Stimulated activated naive CD4-positive, alpha-beta T cell (primary cell): ENCODE measurements at regions not wholly inside any gene's neighbourhood (a gene's known extent, or its start where the extent isn't known, plus 50 kb on each side); places are given as distances from the start of the nearest gene placed in this dataset.

Experiments
- DNase-seq, 6 experiments: peaks; one replicate each; lab custom pipeline; 2025; lab: John Stamatoyannopoulos, UW

DNA sequence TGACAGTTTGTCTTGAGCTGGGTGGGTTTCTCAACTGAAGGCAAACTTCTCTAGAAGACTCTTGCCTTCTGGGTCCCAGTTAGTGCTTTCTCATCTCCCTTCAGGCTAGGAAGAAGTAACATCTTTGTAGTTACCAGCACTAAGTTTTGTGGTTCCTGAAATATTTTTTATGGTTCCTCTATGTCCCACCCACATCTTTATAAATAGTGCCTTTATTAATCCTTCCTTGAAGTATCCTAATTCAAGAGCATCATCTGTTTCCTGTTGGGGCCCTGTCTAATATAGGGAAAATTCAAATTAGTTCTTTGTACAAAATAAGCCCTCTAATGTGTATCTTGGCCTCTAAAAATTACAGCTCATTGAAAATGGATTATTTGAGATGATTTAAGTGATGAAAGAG is 147.4 kb upstream of the MAOA start:
- DNase-seq, result no peak

DNA sequence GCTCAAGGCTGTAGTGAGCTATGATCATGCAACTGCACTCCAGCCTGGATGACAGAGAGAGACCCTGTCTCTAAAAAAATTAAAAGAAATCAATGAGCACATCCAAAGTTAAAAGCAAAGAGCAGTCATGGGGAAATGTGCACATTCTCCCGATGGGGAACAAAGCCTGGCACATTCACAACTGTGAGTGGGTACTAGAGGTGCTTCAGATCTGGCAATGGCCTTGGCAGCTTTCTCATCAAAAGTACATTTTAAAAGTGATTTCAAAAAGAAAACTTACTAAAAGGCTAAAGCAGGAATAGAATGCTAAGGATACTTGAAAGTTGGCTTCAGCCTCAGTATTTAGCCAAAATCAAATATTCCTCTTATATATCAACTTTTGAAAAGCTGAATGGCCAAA is 145.9 kb upstream of the MAOA start:
- no peak for DNase-seq

DNA sequence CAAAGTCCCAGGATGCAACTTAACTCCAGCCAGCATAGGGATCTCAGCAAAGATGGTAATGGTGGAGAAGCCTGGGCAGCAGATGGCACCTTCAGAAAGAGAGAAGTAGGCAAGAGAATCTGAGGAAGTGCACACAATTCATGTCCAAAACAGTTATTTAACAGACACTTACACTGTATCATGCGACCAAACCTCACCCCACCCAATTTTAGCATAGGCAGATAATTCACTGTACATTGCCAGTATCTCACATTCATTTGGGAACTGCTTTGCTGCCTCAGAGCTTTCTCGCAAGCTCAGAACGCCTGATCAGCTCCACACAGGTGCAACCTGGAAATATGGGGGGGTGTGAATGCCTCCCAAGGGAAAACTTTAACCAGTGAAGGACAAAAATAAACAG is 143.0 kb upstream of the MAOA start:
- no peak for DNase-seq

DNA sequence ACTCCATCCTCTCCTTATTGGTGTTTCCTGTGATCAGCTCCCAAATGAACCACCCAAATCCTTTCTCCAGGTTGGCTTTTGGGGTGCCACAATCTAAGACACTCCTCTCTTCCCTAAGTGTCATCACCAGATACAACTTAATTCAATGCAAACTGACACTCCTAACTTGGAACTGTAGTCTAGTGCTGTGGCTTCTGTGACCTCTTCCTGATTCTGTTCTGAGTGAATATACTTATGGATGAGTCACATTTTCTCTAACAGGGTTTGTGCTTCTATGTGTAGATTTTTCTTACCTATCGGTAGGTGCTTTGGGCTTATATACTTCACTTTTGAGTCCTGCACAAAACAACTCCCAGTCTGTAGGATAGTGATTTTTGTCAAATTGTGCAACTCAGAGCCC is 141.3 kb upstream of the MAOA start:
- no peak for DNase-seq

DNA sequence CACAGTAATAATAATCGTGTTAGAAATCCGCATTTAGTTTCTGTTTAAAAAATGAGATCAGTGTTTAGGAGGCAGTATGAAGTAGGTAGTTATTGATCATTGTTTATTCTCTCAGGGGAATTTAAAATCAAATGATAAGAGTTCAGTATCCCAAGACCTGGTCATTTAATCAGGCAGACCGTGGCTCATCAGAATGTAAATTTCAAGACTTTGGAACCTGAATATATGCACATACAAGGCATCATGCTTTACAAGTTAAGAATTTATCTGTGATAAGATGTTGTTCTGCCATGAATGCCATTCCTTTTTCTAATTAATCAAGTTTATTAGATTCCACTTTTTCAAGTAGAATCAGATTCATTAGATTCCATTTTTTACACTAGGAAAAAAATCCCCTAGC is 133.5 kb upstream of the MAOA start:
- DNase-seq, result no peak

DNA sequence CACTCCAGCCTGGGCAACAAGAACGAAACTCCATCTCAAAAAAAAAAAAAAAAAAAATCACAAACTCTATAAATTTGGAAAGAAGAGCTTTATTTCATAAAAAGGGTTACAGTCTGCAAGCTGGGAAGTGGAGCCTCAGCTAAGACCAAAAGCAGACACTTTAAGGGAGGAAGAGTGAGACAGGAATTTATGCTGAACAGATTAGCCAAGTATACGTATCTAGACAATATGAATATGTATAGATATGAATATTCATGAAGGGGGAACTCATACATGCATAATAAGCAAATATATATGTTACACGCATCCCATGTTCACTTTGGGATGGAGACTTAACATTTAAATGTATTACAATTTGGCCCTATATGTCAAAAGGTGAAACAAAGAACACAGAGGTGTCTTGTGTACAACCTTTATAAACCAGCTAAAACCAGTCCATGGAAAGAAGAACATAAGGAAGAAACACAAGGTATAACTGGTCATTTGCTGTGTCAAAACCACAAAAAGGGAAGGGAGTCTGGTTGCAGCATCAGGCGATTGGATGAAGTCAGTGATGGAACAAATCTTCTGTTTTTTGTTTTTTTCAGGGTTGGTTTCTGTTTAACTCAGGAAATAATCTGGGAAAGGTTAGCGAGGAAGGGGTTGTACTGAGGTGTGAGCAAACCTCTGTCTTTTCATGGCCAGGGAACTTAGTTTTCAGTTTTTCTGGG is 130.0 kb upstream of the MAOA start:
- DNase-seq, result no peak

DNA sequence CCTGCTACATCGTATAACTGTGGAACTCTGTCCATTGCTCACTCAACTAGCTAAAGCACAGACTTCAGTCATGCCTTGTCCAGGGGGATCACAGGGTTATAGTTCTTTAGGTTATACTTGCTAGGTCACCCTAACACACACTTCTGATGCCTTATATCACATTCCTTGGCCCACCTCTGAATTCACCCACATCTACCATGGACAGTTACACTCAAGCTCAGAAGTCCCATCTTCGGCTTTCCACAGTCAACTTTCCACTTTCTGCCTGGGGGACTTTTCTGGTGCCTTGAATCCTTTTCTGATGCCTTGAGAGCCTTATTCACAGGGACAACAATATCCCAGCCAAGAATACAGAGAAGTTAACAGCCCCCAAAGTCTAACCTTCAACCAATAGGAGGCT is 129.2 kb upstream of the MAOA start:
- DNase-seq, result no peak

DNA sequence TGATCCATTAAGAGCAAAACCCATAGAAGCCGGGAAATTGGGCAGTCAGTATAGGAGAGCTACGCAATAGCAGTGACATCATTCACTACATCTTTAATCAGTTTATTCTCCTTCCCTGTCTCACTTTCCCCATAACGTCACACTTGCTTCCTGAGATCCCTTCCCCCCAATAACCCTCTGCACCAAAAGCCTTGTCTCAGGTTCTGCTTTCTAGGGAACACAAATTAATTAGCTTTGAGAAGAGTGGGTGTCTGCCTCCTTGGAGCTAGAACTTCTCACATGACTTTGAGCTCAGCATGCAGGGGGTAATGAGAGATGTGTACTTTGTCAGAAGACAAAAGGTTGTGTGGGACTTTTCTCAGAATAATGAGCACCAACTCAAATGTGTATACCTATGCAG is 128.3 kb upstream of the MAOA start:
- no peak for DNase-seq

DNA sequence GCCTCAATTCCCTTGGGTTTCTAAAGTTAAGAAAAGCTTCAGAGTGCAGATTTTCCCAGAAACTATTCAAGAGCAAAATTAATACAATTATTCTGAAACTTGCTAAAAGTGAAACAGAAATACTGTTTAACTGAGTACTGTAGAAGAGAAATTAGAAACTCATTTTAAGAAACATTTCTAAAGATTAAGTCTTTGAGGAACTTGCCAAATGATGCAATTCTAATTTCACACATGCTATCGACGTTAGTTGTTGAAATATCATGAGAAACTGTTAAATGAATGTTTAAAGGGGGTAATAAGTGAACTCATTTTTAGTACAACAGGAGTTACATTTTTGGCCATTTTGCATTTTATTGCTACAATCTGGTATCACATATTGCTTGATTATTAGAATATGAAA is 125.3 kb upstream of the MAOA start:
- no peak for DNase-seq

DNA sequence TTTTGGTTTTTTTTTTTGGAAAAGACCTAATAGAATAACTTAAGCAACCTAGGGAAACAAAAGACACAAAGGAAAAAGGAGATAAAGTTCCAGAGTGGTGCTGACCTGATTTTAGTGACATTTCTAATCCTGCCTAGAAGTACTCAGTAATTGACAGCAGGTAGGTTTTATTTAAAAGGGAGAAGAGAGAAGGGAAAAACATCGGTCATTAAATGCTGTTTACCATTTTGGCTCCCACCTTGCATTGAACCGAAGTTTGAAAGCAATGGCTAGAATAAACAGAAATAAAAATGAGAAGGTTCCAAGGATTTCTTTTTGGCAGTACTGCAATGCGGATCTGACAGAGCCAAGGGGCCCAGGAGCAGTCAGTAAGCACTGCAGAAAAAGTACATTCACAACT is 115.8 kb upstream of the MAOA start:
- no peak for DNase-seq

DNA sequence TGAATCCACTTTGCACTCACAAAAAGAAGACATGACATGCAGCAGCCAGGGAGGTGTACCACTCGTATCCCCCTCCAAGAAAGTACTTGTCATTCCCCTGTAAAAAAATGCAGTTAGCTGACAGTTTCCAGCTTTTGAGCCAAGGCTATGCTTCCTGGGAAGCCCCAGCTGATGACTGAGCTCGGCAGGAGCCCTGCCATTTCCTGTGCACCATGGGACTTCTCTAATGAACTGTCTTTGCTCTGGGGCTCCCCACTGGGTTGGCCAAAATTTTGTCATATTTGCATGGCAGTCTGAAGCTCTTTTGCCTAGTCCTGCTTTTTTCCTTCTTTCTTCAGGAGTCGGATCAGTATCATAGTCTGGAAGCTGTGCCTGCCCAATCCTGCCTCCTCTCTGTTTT is 104.5 kb upstream of the MAOA start:
- DNase-seq, result no peak

DNA sequence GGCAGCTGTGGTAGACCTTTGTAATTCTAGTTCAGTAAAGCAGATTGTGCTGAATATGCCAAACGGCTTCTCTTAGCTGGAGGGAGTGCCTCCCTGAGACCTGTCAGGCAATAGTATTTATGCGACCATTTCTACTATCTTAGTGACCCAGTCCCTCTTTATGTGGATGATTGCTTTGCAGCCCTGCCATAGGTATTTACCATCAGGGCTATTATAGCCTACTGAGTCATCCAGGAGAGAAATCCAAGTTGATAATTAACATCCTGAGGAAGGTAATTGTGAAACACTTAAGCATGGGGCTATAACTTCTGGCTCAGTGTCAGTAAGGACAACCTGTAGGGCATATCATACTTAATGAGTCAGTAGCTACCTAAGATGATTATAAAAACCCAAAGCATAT is 103.9 kb upstream of the MAOA start:
- no peak for DNase-seq

DNA sequence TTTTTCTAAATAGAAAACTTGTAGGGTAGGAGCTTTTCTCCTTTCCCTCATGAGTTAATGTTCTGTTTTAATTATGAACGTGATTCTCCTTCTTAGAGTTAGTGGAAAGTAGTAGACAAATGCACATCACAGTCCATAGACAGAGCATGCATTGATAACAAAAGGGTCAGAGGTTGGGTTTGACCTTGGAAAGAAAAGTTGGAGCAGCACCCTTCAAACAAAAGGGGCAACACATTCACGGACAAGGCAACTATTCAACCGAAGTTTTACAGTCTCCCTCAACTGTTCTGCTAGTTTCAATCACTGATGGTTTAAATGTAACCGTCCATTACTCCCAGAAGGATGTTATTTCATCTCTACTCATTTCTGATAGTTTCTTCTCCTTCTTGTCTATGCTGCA is 103.4 kb upstream of the MAOA start:
- no peak for DNase-seq

DNA sequence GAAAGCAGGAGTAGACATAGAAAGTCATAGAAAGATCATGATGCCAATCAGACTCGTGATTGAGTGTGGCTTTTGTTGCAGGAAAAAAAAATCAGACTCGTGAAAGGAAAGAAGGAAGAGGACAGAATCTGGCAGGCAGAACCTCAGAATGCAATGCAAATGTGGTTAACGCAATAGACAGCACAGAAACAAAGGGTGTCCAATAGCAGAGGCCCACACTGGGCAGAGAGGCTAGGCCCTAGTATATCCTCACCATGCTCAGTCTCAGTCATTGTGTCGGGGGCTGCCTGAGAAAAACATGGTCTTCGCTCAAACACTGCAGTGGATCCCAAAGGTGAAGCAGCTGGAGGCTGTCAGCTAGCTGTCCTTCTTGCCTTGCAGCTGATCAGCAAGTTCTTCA is 102.8 kb upstream of the MAOA start:
- no peak for DNase-seq

DNA sequence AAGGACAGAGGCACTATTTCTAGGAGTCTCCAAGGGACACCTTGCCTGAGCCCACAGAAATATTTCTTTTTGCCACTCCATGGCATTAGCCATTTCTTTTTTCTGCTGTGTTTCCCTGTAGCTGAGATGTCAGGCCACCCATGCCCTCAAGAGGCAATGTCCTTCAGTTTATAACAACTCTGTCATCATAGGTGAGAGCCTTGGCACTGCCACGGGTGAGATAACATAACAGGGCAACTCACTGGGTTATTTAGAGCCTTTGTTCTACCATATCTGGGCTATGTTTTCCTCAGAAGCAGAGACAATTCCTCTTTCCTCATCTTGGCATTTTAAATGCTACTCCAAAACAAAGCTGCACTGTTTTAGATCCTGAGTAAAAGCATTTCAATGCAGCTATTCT is 99.9 kb upstream of the MAOA start:
- no peak for DNase-seq

DNA sequence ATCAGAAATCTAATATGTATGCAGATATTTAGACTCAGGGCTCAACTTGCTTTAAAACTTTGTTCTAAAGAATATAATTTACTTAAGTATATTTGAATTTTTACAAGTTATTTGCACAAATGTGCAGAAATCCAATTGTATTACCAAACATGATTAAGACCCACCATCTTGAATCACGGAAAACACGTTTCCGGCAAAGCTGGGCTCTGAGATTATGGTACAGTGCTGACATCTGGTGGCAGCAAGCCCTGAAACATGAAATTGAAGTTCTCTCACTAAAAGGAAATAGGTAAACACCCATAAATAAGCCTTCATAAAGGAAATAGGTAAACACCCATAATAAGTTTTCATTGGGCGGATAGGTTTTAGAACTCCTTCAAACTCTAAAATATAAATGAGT is 98.3 kb upstream of the MAOA start:
- peak; percentile 10 to 63 (median 30) for DNase-seq

DNA sequence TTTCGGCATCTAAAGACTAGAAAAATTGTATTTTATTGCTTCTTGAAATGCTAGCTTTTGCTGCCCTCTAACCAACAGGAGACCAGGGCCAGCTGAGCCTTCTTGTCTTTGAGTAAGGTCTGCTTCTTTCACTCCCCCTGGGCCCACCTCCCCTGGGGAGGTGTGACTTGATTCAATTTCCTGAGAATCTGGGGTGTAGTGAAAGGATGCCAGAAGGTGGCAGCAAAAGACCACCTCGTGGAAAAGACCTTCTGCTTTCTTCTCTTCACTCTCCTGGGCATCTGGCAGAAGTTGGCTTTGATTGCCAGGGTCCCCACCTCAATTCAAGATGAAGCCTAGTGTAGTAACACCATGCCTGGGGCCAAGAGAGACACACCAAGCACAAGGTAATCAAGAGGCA is 96.5 kb upstream of the MAOA start:
- peak in 2 of 6 experiments; percentile 5 to 13 for DNase-seq

DNA sequence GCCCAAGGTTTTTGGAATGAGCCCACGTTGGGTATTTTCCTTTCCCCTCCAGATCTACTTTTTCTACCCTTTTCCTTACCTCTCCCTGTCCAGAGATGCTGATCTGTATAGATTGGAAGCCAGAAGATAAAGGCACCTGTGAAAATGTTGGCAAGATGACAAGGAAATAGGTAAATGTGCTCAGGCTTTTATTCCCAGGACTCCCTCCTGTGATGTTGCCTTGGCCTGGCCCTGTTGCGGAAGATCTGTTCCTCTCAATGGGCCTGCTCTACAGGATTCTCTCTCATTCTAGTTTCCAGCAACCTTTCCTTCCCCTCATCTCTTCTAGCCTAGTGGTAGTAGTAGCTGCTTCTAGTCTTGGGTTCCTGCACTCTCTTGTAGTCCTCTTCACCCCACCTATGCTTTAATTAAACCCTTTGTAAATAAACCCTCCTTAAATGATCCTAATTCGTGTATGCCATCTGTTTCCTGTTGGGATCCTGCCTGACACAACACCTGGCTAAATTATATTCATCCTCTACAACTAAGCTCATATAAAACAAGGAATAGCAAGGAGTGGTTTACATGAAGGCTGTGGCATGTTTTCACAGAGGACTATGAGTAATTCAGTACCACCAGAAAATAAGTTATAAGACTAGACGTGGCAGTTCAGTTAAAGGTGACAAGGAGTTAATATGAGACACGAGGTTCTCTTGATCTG is 95.7 kb upstream of the MAOA start:
- DNase-seq, result no peak

DNA sequence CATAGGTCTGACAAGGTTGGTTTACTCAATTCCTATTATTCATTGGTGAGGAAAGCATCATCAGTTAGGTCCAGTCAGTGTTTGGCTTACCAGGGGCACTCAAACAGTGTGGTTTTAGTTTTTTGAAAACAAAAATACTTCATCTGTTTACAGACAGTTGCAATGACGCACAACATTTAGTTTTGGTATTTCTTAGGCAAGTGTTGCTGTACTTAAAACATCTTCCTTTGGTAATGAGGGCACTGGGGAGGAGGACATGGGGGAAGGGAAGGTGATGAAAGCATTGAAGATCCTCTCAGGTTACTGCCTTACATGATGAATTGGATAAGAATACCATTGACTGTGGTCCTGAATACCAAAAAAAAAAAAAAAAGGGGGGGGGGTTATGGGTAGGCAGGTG is 93.7 kb upstream of the MAOA start:
- no peak for DNase-seq

DNA sequence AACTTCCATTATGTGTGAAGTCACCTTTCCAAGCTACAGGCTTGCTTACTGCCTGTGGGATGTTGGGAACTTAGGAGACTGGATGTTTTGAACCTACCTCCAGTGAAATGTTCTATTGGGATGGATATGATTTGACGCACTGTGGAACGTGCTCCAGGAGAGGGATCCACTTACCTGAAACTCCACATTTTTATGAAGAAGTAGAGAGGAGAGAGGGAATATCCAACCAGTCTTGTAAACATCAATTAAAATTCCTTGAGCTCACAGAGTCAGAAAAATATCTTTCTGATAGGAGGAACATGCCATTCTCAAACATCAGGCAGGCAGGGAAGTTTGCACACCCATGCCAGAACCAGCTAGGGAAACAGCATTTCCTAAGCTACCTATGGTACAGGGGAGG is 91.1 kb upstream of the MAOA start:
- DNase-seq, result no peak

DNA sequence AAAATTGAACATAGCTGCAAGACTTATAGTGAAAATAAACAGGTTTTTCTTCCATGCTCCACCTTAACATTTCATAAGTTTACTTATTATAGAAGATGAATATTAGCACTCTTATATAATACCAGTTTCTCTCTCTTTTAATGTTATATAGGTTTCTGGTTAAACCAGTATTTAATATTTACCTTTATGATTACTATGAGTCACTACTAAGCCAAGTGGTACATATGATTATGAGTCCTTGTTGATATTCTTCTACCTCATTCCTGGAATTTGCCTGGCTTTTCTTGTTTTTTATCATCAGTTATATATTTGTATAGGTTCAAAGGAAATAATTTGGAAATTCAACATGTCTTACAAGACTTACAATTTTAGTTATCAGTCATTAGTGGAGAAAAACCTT is 89.9 kb upstream of the MAOA start:
- no peak for DNase-seq

DNA sequence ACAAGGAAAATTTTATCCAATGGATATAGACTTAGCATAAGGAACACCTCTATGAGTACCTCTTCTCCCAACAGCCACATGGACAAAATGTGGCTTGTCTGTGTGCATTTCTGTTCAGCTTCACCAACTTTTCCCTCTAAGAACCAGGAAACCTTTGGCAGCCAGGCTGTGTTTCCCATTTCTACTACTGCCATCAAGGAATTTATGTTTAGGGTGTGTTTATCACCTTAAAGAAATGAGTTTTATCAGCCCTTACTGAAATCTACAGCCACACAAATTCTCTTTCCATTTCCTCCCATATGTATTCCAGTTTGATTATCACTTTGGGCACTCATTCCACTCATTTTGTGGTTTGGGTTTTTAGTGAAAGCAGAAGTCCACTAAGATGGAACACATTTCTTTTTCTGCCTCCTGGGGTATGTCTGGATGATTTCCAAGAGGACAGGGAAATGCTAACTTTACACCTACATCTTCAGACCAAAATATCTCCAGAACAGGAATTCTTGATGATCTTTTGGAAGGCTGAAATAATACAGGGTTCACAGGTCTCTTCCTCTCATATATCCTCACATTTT is 82.6 kb upstream of the MAOA start:
- DNase-seq, result no peak

DNA sequence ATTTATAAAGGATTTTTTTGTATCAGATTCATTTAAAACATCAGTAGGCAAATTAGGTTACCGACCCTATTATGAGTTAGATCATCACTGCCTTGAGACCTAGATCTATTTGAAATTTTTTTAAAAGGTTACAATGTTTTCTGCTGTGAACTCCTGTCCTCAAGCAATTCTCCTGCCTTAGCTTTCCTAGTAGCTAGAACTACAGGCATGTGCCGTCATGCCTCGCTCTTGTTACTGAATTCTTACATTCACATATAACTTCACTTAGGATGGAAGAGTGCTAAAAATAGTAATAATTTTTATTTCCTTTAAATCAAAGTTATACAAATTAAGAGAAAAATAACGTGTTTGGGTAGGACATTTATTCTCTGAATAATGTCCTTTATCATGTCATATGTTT is 75.5 kb upstream of the MAOA start:
- no peak for DNase-seq

DNA sequence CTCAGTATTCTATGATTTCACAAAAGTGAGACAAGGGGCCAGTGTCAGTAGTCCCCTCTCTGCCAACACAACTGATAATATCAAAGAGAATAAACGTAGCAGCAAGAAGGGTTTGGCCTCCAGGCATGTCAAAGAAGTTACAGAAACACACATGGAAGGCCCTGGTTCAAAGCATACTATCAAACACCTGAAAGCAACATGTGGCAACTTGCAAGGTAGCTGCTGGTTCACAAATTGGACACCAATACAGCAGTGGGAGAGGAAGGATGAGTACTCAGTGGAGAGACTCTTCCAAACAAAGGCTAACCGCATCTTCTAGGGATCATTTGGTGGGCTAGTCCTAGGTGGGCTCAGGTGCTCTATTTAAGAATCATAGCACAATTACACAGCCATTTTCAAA is 74.9 kb upstream of the MAOA start:
- DNase-seq, result no peak
